ENCODE measurements at regions not wholly inside any gene's neighbourhood (a gene's known extent, or its start where the extent isn't known, plus 50 kb on each side); places are given as distances from the start of the nearest gene placed in this dataset.
"Not testable (repeated sequence)": the region's sequence is repeated elsewhere in the genome, so short reads cannot be mapped to it uniquely, and the experiment has no call there.

- in situ Hi-C loops (cut with HindIII; ENCODE audit: low sequenced_read_pairs) = not testable (repeated sequence)
Observed at GRCh38 chr11:49789787-49790186, 162.4 kb upstream of the OR4C13 start.

GRCh38 chr11:49798206-49798837 is 153.9 kb upstream of the OR4C13 start:
- in situ Hi-C loops (cut with HindIII; ENCODE audit: low sequenced_read_pairs); DNase-seq (ENCODE audit: low spot score): not testable (repeated sequence)

More at GRCh38 chr11:49789787-49790186, 162.4 kb upstream of the OR4C13 start:
- not testable (repeated sequence) for DNase-seq (ENCODE audit: low spot score)

GRCh38 chr11:49817705-49818430 is 134.3 kb upstream of the OR4C13 start:
- DNase-seq (ENCODE audit: low spot score); in situ Hi-C loops (cut with HindIII; ENCODE audit: low sequenced_read_pairs): not testable (repeated sequence)

GRCh38 chr11:49823188-49823587 is 129.0 kb upstream of the OR4C13 start:
- in situ Hi-C loops (cut with HindIII; ENCODE audit: low sequenced_read_pairs); DNase-seq (ENCODE audit: low spot score): not testable (repeated sequence)

GRCh38 chr11:49850541-49850940 is 101.7 kb upstream of the OR4C13 start:
- in situ Hi-C loops (cut with HindIII; ENCODE audit: low sequenced_read_pairs); DNase-seq (ENCODE audit: low spot score): not testable (repeated sequence)

GRCh38 chr11:49851511-49851910 is 100.7 kb upstream of the OR4C13 start:
- no peak for DNase-seq (ENCODE audit: low spot score)
- in situ Hi-C loops (cut with HindIII; ENCODE audit: low sequenced_read_pairs) = no loop called here

GRCh38 chr11:49851971-49852389 is 100.2 kb upstream of the OR4C13 start:
- no peak for DNase-seq (ENCODE audit: low spot score)
- in situ Hi-C loops (cut with HindIII; ENCODE audit: low sequenced_read_pairs) = no loop called here

- in situ Hi-C loops (cut with HindIII; ENCODE audit: low sequenced_read_pairs) = not testable (repeated sequence)
Observed at GRCh38 chr11:49888875-49889274, 63.3 kb upstream of the OR4C13 start.

GRCh38 chr11:49891910-49892671 is 60.1 kb upstream of the OR4C13 start:
- DNase-seq (ENCODE audit: low spot score); in situ Hi-C loops (cut with HindIII; ENCODE audit: low sequenced_read_pairs): not testable (repeated sequence)

More at GRCh38 chr11:49888875-49889274, 63.3 kb upstream of the OR4C13 start:
- not testable (repeated sequence) for DNase-seq (ENCODE audit: low spot score)

GRCh38 chr11:49893442-49893841 is 58.7 kb upstream of the OR4C13 start:
- DNase-seq (ENCODE audit: low spot score); in situ Hi-C loops (cut with HindIII; ENCODE audit: low sequenced_read_pairs): not testable (repeated sequence)
